PC-9 (cell line): ENCODE measurements at regions not wholly inside any gene's neighbourhood (a gene's known extent, or its start where the extent isn't known, plus 50 kb on each side); places are given as distances from the start of the nearest gene placed in this dataset.

Experiments used
- BruUV-seq: library from RNA; stranded (reverse); fragments of 400-500 nt; replicated peaks from 2 replicates; lab custom pipeline; 2021; lab: Mats Ljungman, UMichigan
- CTCF ChIA-PET: fragments of 300-600 bp; sonication (Branson Sonifier 250); formaldehyde crosslinking; loops from one replicate; lab custom pipeline; 2022; ENCODE audit warnings: antibody characterized with exemption; lab: Charles Lee
- POLR2A ChIA-PET: fragments of 300-600 bp; sonication (Branson Sonifier 250); formaldehyde crosslinking; loops from one replicate; lab custom pipeline; 2022; ENCODE audit warnings: antibody characterized with exemption; ENCODE audit not compliant: unreplicated experiment; lab: Charles Lee
- DNase-seq, 2 experiments: peaks; one replicate each; pipeline versions ENCODE4 v3.0.0 to v3.0.0-alpha.2; 2015 to 2022; ENCODE audit warnings: mixed read lengths in 1 of 2
- H2AFZ ChIP-seq: fragments of 200-600 bp; sonication (generic); 2 replicates; pipeline ENCODE4 v1.8.1; 2017; ENCODE audit warnings: antibody characterized with exemption
- H3F3A ChIP-seq: fragments of 200-600 bp; sonication (generic); 2 replicates; pipeline ENCODE4 v1.8.1; 2017; ENCODE audit warnings: antibody characterized with exemption, mild to moderate bottlenecking, low read depth; ENCODE audit not compliant: insufficient read depth
- H3K27ac ChIP-seq: fragments of 200-600 bp; sonication (generic); 2 replicates; pipeline ENCODE4 v1.6.1; 2016; ENCODE audit warnings: mixed run types
- H3K27me3 ChIP-seq: fragments of 200-600 bp; sonication (generic); 2 replicates; pipeline ENCODE4 v1.6.1; 2016; ENCODE audit warnings: low read depth, mixed run types; ENCODE audit not compliant: insufficient read depth
- H3K36me3 ChIP-seq: fragments of 200-600 bp; sonication (generic); 2 replicates; pipeline ENCODE4 v1.6.1; 2016; ENCODE audit warnings: low read depth, mixed run types
- H3K4me1 ChIP-seq: fragments of 200-600 bp; sonication (generic); replicated peaks from 2 replicates; pipeline ENCODE4 v1.6.1; 2016; ENCODE audit warnings: mixed run types; ENCODE audit not compliant: insufficient read depth
- H3K4me2 ChIP-seq: fragments of 200-600 bp; sonication (generic); 2 replicates; pipeline ENCODE4 v1.6.1; 2017; ENCODE audit warnings: mixed run types
- H3K4me3 ChIP-seq: fragments of 200-600 bp; sonication (generic); 2 replicates; pipeline ENCODE4 v1.6.1; 2016; ENCODE audit warnings: mixed run types
- H3K79me2 ChIP-seq: fragments of 200-600 bp; sonication (generic); 2 replicates; pipeline ENCODE4 v1.6.1; 2017; ENCODE audit warnings: low read depth, mixed run types
- H3K9me2 ChIP-seq: fragments of 200-600 bp; sonication (generic); 2 replicates; pipeline ENCODE4 v1.8.1; 2017; ENCODE audit warnings: mild to moderate bottlenecking; ENCODE audit not compliant: insufficient read depth
- H3K9me3 ChIP-seq: fragments of 200-600 bp; sonication (generic); 2 replicates; pipeline ENCODE4 v1.8.1; 2016; ENCODE audit warnings: low read depth; ENCODE audit not compliant: insufficient read depth
- H4K20me1 ChIP-seq: fragments of 200-600 bp; sonication (generic); 2 replicates; pipeline ENCODE4 v1.8.1; 2017; ENCODE audit not compliant: insufficient read depth
- EZH2 ChIP-seq: fragments of 200-600 bp; sonication (generic); IDR thresholded peaks from 2 replicates; pipeline ENCODE4 v1.8.0; 2017; ENCODE audit warnings: antibody characterized with exemption, low read depth
- intact Hi-C: fragments of 100-400 bp; cut with micrococcal nuclease; formaldehyde crosslinking; loops from one replicate; pipeline ENCODE4 v1.10.0; 2022; ENCODE audit not compliant: unreplicated experiment
- TF ChIP-seq, protein P1 (sequence below): fragments of 200-600 bp; sonication (generic); conservative IDR thresholded peaks from 2 replicates; pipeline ENCODE4 v1.6.1; 2017; ENCODE audit warnings: mixed run types, antibody characterized with exemption, mild to moderate bottlenecking, moderate library complexity

GRCh38 chr1:232579958-232580941, 49.7 kb downstream of the SIPA1L2 start:
- no peaks in the 10 kb centered on the region for H3F3A ChIP-seq
- no peak overlapping the region for H2AFZ ChIP-seq
- H3K79me2 ChIP-seq, result no peaks in the 10 kb centered on the region
- no peaks in the 10 kb centered on the region for H3K27me3 ChIP-seq
- no peaks in the 10 kb centered on the region for H3K36me3 ChIP-seq
- no peak for TF ChIP-seq EZH2
- TF ChIP-seq, protein P1, sequence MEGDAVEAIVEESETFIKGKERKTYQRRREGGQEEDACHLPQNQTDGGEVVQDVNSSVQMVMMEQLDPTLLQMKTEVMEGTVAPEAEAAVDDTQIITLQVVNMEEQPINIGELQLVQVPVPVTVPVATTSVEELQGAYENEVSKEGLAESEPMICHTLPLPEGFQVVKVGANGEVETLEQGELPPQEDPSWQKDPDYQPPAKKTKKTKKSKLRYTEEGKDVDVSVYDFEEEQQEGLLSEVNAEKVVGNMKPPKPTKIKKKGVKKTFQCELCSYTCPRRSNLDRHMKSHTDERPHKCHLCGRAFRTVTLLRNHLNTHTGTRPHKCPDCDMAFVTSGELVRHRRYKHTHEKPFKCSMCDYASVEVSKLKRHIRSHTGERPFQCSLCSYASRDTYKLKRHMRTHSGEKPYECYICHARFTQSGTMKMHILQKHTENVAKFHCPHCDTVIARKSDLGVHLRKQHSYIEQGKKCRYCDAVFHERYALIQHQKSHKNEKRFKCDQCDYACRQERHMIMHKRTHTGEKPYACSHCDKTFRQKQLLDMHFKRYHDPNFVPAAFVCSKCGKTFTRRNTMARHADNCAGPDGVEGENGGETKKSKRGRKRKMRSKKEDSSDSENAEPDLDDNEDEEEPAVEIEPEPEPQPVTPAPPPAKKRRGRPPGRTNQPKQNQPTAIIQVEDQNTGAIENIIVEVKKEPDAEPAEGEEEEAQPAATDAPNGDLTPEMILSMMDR, result no peak
- intact Hi-C loops, result no loop called here
- H3K4me1 ChIP-seq, result no peaks in the 10 kb centered on the region
- H3K27ac ChIP-seq, result no peak overlapping the region
- no peak overlapping the region for H3K4me2 ChIP-seq
- BruUV-seq, result no TSS peak
- CTCF ChIA-PET, result no interaction called here
- no peak overlapping the region for H3K4me3 ChIP-seq
- no peak for DNase-seq
- POLR2A ChIA-PET, result no interaction called here
- H4K20me1 ChIP-seq, result no peaks in the 10 kb centered on the region
- no peaks in the 10 kb centered on the region for H3K9me2 ChIP-seq
- no peaks in the 10 kb centered on the region for H3K9me3 ChIP-seq

DNA sequence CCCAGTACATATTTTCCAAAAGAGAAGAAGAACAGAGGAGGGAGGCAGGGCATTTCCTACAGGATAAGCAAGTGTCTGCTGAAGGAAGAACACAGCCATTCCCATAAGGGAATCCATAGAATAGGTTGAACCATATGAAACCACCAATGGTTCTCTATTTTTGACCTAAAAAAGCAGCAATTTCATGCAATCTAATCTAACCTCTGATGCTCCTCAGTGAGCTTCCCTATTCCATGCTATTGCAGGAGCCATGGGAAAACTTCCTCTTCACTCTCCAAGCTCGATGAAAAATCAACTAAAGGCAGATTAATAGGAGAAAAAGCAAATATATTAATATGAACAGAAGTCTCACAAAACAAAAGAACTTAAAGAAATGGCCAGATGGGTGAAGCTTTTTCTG, 50.5 kb downstream of the SIPA1L2 start:
- no TSS peak for BruUV-seq
- intact Hi-C loops, result no loop called here
- no peaks in the 10 kb centered on the region for H3F3A ChIP-seq
- no peaks in the 10 kb centered on the region for H4K20me1 ChIP-seq
- no peaks in the 10 kb centered on the region for H3K36me3 ChIP-seq
- H3K4me2 ChIP-seq, result no peak overlapping the region
- no peak for TF ChIP-seq EZH2
- TF ChIP-seq, protein P1, result no peak
- H3K9me3 ChIP-seq, result no peaks in the 10 kb centered on the region
- no peaks in the 10 kb centered on the region for H3K79me2 ChIP-seq
- H3K27me3 ChIP-seq, result no peaks in the 10 kb centered on the region
- H3K9me2 ChIP-seq, result no peaks in the 10 kb centered on the region
- no peak for DNase-seq
- no peak overlapping the region for H2AFZ ChIP-seq
- no peaks in the 10 kb centered on the region for H3K4me1 ChIP-seq
- H3K4me3 ChIP-seq, result no peak overlapping the region
- ChIA-PET CTCF (no interaction called here), POLR2A (no interaction called here)
- no peak overlapping the region for H3K27ac ChIP-seq

GRCh38 chr1:232578651-232579195, 51.2 kb downstream of the SIPA1L2 start:
- POLR2A ChIA-PET, result no interaction called here
- Histone ChIP-seq H4K20me1 (no peaks in the 10 kb centered on the region), H3K4me1 (no peaks in the 10 kb centered on the region), H3K27ac (no peak overlapping the region), H3F3A (no peaks in the 10 kb centered on the region), H3K9me2 (no peaks in the 10 kb centered on the region), H3K9me3 (no peaks in the 10 kb centered on the region), H3K27me3 (no peaks in the 10 kb centered on the region), H3K4me3 (no peak overlapping the region), H3K36me3 (no peaks in the 10 kb centered on the region), H3K4me2 (no peak overlapping the region), H2AFZ (no peak overlapping the region), H3K79me2 (no peaks in the 10 kb centered on the region)
- DNase-seq, result no peak
- TF ChIP-seq, protein P1, result no peak
- no peak for TF ChIP-seq EZH2
- CTCF ChIA-PET, result no interaction called here
- BruUV-seq, result no TSS peak
- intact Hi-C loops, result no loop called here
